NCI-H526 (cell line): ENCODE measurements at regions not wholly inside any gene's neighbourhood (a gene's known extent, or its start where the extent isn't known, plus 50 kb on each side); places are given as distances from the start of the nearest gene placed in this dataset.

ENCODE experiments used
- DNase-seq, 2 experiments: peaks; one replicate each; lab custom pipeline; 2025; lab: John Stamatoyannopoulos, UW

- no peak for DNase-seq
Observed at GRCh38 chr2:41933585-41934320, 114.1 kb upstream of the PKDCC start.

- no peak for DNase-seq
Observed at GRCh38 chr2:41934329-41934958, 113.4 kb upstream of the PKDCC start.

- no peak for DNase-seq
Observed at GRCh38 chr2:41935002-41935401, 112.8 kb upstream of the PKDCC start.

GRCh38 chr2:41935825-41936224, 112.0 kb upstream of the PKDCC start:
- no peak for DNase-seq

GRCh38 chr2:41936771-41937463, 110.9 kb upstream of the PKDCC start:
- DNase-seq, result no peak

- DNase-seq, result no peak
Observed at GRCh38 chr2:41937464-41937906, 110.3 kb upstream of the PKDCC start.

- no peak for DNase-seq
Observed at GRCh38 chr2:41937921-41938708, 109.7 kb upstream of the PKDCC start.

- no peak for DNase-seq
Observed at GRCh38 chr2:41940060-41940744, 107.6 kb upstream of the PKDCC start.

GRCh38 chr2:41940745-41941063, 107.1 kb upstream of the PKDCC start:
- no peak for DNase-seq

GRCh38 chr2:41941831-41942230, 106.0 kb upstream of the PKDCC start:
- DNase-seq, result no peak

GRCh38 chr2:41942278-41942677, 105.5 kb upstream of the PKDCC start:
- no peak for DNase-seq

GRCh38 chr2:41943159-41943558, 104.7 kb upstream of the PKDCC start:
- DNase-seq, result no peak

GRCh38 chr2:41944220-41944880, 103.5 kb upstream of the PKDCC start:
- no peak for DNase-seq

GRCh38 chr2:41947701-41948396, 100.0 kb upstream of the PKDCC start:
- no peak for DNase-seq

- no peak for DNase-seq
Observed at GRCh38 chr2:41948397-41948763, 99.4 kb upstream of the PKDCC start.

GRCh38 chr2:41949091-41949882, 98.5 kb upstream of the PKDCC start:
- DNase-seq, result no peak

GRCh38 chr2:41949883-41950665, 97.7 kb upstream of the PKDCC start:
- no peak for DNase-seq

GRCh38 chr2:41950666-41950960, 97.2 kb upstream of the PKDCC start:
- no peak for DNase-seq
